GM12872 (cell line): ENCODE measurements at regions not wholly inside any gene's neighbourhood (a gene's known extent, or its start where the extent isn't known, plus 50 kb on each side); places are given as distances from the start of the nearest gene placed in this dataset.
A peak's percentile ranks its signal among the peaks of the same experiment; 100 is the strongest.

Source experiments
- CTCF ChIP-seq: IDR thresholded peaks from 3 replicates; pipeline ENCODE4 v1.5.1; 2011; ENCODE audit warnings: low read depth, mild to moderate bottlenecking, low read length, moderate library complexity; ENCODE audit not compliant: insufficient read depth

- TF ChIP-seq CTCF: no peak
Measured at GRCh38 chr4:67104145-67104544, 441.2 kb downstream of the CENPC start.

- TF ChIP-seq CTCF: no peak
Measured at GRCh38 chr4:67103001-67103747, 442.1 kb downstream of the CENPC start.

GRCh38 chr4:67101612-67102011, 443.7 kb downstream of the CENPC start:
- TF ChIP-seq CTCF: no peak

GRCh38 chr4:67092351-67092750, 453.0 kb downstream of the CENPC start:
- no peak for TF ChIP-seq CTCF

GRCh38 chr4:67091673-67092072, 453.6 kb downstream of the CENPC start:
- no peak for TF ChIP-seq CTCF

- peak; percentile 73 for TF ChIP-seq CTCF
Measured at GRCh38 chr4:67087897-67088296, 457.4 kb downstream of the CENPC start.

- no peak for TF ChIP-seq CTCF
Measured at GRCh38 chr4:67084783-67085182, 460.5 kb downstream of the CENPC start.

- no peak for TF ChIP-seq CTCF
Measured at GRCh38 chr4:67083496-67083895, 461.8 kb downstream of the CENPC start.
